ENCODE measurements at regions not wholly inside any gene's neighbourhood (a gene's known extent, or its start where the extent isn't known, plus 50 kb on each side); places are given as distances from the start of the nearest gene placed in this dataset.

DNA sequence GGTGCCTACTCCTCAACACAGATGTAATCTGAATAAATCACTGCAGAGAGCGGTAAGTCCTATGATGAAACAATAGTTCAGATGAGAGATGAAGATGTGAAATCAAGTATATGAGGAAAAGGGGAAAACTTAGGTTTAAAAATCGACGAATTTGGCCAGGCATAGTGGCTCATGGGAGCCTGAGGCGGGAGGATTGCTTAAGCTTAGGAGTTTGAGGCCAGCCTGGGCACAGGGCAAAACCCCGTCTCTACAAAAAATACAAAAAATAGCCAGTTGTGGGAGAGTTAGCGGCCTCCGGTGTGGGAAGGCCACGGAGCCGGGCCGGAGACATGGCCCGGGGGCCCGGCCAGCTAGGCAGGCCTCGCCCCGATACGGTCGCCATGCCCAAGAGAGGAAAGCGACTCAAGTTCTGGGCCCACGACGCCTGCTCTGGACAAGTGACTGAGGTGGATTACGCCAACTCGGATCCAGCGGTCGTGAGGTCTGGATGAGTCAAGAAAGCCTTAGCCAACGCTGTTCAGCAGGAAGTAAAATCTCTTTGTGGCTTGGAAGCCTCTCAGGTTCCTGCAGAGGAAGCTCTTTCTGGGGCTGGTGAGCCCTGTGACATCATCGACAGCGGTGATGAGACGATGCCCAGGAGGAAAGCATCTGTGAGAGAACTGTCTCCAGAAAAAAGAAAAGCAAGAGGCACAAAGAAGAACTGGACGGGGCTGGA, 62.8 kb upstream of the SUB1 start:
- no peak for TF ChIP-seq CTCF (IDR thresholded peaks at IDR 0.05)
- Mint-ChIP-seq H3K4me1 (ENCODE audit: low read depth) (no peaks in the 10 kb centered on the region), H3K27me3 (no peaks in the 10 kb centered on the region), H3K9me3 (no peaks in the 10 kb centered on the region), H3K36me3 (ENCODE audit: low read depth) (no peaks in the 10 kb centered on the region), H3K27ac (no peak overlapping the region), H3K4me3 (no peak overlapping the region)
- ATAC-seq (peak; percentile 68), DNase-seq (peak; percentile 37)
- CTCF ChIA-PET: interaction anchor here (0.8 to 1.8 kb wide), 2 partner anchors 10 to 27 kb away, joined by 3 to 4 read pairs; no protein-coding TSS in a partner anchor
- POLR2A ChIA-PET: no interaction called here
- intact Hi-C loops (cut with micrococcal nuclease): no loop called here

GRCh38 chr5:32521481-32521880, 63.9 kb upstream of the SUB1 start:
- intact Hi-C loops (cut with micrococcal nuclease): no loop called here
- ATAC-seq (no peak), DNase-seq (no peak)
- CTCF ChIA-PET: interaction anchor here (1.1 kb wide), 1 partner anchor 69 kb away, joined by 3 read pairs; no protein-coding TSS in a partner anchor
- Mint-ChIP-seq H3K4me1 (ENCODE audit: low read depth) (no peaks in the 10 kb centered on the region), H3K9me3 (no peaks in the 10 kb centered on the region), H3K36me3 (ENCODE audit: low read depth) (no peaks in the 10 kb centered on the region), H3K27ac (no peak overlapping the region), H3K27me3 (no peaks in the 10 kb centered on the region), H3K4me3 (no peak overlapping the region)
- POLR2A ChIA-PET: no interaction called here
- no peak for TF ChIP-seq CTCF (IDR thresholded peaks at IDR 0.05)

- Mint-ChIP-seq H3K36me3 (ENCODE audit: low read depth) (no peaks in the 10 kb centered on the region), H3K9me3 (no peaks in the 10 kb centered on the region), H3K4me1 (ENCODE audit: low read depth) (no peaks in the 10 kb centered on the region), H3K27ac (no peak overlapping the region), H3K4me3 (no peak overlapping the region), H3K27me3 (no peaks in the 10 kb centered on the region)
- no peak for TF ChIP-seq CTCF (IDR thresholded peaks at IDR 0.05)
- CTCF ChIA-PET: interaction anchor here (1.1 kb wide), 1 partner anchor 69 kb away, joined by 3 read pairs; no protein-coding TSS in a partner anchor
- POLR2A ChIA-PET: no interaction called here
- intact Hi-C loops (cut with micrococcal nuclease): no loop called here
- ATAC-seq (no peak), DNase-seq (no peak)
Measured at GRCh38 chr5:32520972-32521371, 64.4 kb upstream of the SUB1 start.

GRCh38 chr5:32520356-32520755, 65.0 kb upstream of the SUB1 start:
- ATAC-seq (no peak), DNase-seq (no peak)
- Mint-ChIP-seq H3K27ac (no peak overlapping the region), H3K4me3 (no peak overlapping the region), H3K9me3 (no peaks in the 10 kb centered on the region), H3K27me3 (no peaks in the 10 kb centered on the region), H3K36me3 (ENCODE audit: low read depth) (no peaks in the 10 kb centered on the region), H3K4me1 (ENCODE audit: low read depth) (no peaks in the 10 kb centered on the region)
- ChIA-PET CTCF (no interaction called here), POLR2A (no interaction called here)
- no peak for TF ChIP-seq CTCF (IDR thresholded peaks at IDR 0.05)
- intact Hi-C loops (cut with micrococcal nuclease): no loop called here

DNA sequence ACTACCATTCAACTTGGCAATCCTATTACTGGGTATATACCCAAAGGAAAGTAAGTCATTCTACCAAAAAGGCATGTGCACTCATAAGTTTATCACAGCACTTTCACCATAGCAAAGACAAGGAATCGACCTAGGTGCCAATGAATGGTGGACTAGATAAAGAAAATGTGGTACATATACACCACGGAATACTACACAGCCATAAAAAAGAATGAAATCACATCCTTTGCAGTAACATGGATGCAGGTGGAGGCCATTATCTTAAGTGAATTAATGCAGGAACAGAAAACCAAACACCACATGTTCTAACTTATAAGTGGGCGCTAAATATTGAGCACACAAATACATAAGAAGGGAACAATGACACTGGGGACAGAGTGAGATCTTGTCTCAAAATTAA, 65.8 kb upstream of the SUB1 start:
- intact Hi-C loops (cut with micrococcal nuclease): no loop called here
- CTCF ChIA-PET: no interaction called here
- POLR2A ChIA-PET: no interaction called here
- no peak for DNase-seq
- no peaks in the 10 kb centered on the region for H3K9me3 Mint-ChIP-seq
- H3K27ac Mint-ChIP-seq: no peak overlapping the region
- no peak for ATAC-seq
- H3K4me3 Mint-ChIP-seq: no peak overlapping the region
- H3K4me1 Mint-ChIP-seq (ENCODE audit: low read depth): no peaks in the 10 kb centered on the region
- no peaks in the 10 kb centered on the region for H3K36me3 Mint-ChIP-seq (ENCODE audit: low read depth)
- H3K27me3 Mint-ChIP-seq: no peaks in the 10 kb centered on the region
- no peak for TF ChIP-seq CTCF (IDR thresholded peaks at IDR 0.05)
